Activated CD4-positive, alpha-beta memory T cell treated with anti-CD3 and anti-CD28 coated beads for 36 hours (primary cell): ENCODE measurements at regions not wholly inside any gene's neighbourhood (a gene's known extent, or its start where the extent isn't known, plus 50 kb on each side); places are given as distances from the start of the nearest gene placed in this dataset.

Experiments used
- CTCF ChIA-PET: fragments of 350-600 bp; sonication (Branson Sonifier 250); formaldehyde crosslinking; loops from one replicate; lab custom pipeline; 2021; ENCODE audit warnings: antibody characterized with exemption, inconsistent platforms; lab: Charles Lee
- POLR2A ChIA-PET: fragments of 350-600 bp; sonication (Branson Sonifier 250); formaldehyde crosslinking; loops from one replicate; lab custom pipeline; 2021; ENCODE audit warnings: antibody characterized with exemption; lab: Charles Lee
- DNase-seq: peaks from one replicate; pipeline ENCODE4 v3.0.0-alpha.2; 2020
- H3K27ac Mint-ChIP-seq: one replicate; pipeline ENCODE4 v1.8.0; 2021; ENCODE audit warnings: mixed read lengths
- H3K27me3 Mint-ChIP-seq: one replicate; pipeline ENCODE4 v1.8.0; 2021; ENCODE audit warnings: mixed read lengths
- H3K36me3 Mint-ChIP-seq: one replicate; pipeline ENCODE4 v1.8.0; 2021; ENCODE audit warnings: mixed read lengths
- H3K4me1 Mint-ChIP-seq: one replicate; pipeline ENCODE4 v1.8.0; 2021; ENCODE audit warnings: low read depth, mixed read lengths
- H3K4me3 Mint-ChIP-seq: one replicate; pipeline ENCODE4 v1.8.0; 2021; ENCODE audit warnings: mild to moderate bottlenecking, mixed read lengths
- H3K9me3 Mint-ChIP-seq: one replicate; pipeline ENCODE4 v1.8.0; 2021; ENCODE audit warnings: mixed read lengths
- intact Hi-C: fragments of 100-400 bp; cut with micrococcal nuclease; formaldehyde crosslinking; loops from one replicate; pipeline ENCODE4 v1.15.1; 2023

DNA sequence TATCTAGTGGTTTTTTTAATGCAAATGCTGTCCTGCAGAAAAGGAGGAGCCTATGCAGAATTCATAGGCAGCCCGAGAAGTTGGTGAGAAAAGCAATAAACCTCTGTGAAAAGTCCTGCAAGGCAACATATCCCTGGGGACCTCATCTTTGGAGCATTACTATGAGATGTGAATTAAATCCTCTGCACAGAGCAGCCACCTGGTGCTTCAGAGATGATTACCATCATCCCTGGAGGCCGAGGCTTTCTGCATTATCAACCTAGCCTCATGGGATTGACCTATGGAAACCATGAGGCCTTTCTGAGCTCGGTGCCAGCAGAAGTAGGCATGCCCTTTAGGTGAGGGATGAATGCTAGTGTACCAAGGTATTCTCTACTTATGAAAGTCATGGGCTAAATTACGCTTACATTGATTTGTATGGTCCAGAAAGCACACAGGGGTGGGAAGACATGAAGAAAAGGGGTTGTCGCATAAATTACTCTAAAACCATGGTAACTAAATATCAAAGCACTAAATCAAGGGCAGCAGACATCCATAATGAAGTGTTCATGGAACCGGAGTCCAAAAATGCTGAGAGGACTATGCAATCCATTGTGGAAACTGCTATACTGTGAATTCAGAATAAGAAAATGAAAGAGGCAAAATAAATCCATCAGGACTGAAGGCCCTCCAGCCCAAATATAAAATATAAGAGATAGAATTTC is 623.5 kb upstream of the DDX18 start:
- Mint-ChIP-seq H3K4me1 (no peaks in the 10 kb centered on the region), H3K9me3 (peaks cover 11% of the 10 kb centered on the region), H3K27ac (no peak overlapping the region), H3K36me3 (no peaks in the 10 kb centered on the region), H3K4me3 (no peak overlapping the region), H3K27me3 (no peaks in the 10 kb centered on the region)
- intact Hi-C loops: no loop called here
- CTCF ChIA-PET: no interaction called here
- POLR2A ChIA-PET: no interaction called here
- DNase-seq: no peak

DNA sequence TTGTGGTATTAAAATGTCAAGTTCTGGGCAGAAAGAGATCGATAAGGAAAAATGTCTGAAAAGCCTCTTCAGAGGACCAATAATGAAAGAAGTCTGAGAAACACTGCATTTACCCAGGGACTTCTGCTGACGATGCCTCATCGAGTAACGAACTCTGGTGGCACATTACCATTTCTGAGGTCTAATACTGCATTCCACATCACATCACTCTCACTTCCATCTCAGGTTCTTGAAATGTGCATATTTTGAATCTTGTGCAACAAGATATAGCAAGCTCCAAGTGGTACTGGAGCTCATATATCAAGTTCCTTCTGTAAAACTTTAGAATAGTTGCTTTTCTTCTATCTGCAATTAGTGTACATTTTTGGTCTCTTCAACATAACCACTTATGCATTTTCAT is 619.1 kb upstream of the DDX18 start:
- H3K36me3 Mint-ChIP-seq: no peaks in the 10 kb centered on the region

DNA sequence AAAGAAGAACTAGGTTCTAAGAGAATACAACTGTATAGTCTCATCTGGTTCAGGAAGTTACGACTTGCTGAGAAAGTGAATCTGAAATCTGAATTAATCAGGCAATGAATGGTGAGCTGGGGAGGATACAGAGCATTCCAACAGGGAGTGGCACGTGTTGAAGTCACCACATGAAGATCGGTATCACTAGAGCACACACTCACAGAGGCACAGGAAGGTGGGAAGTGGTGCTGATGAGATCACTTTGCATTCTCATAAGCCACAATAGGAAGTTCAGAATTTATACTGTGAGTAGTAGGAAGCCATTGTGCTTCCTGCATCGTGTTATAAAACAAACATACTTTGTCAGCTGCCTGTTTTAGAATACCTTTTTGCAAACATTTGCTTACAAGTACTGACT is 615.0 kb upstream of the DDX18 start:
- Mint-ChIP-seq H3K27me3 (no peaks in the 10 kb centered on the region), H3K27ac (no peak overlapping the region), H3K9me3 (peaks cover 13% of the 10 kb centered on the region), H3K36me3 (no peaks in the 10 kb centered on the region), H3K4me1 (no peaks in the 10 kb centered on the region), H3K4me3 (no peak overlapping the region)
- POLR2A ChIA-PET: no interaction called here
- CTCF ChIA-PET: no interaction called here
- DNase-seq: no peak
- intact Hi-C loops: no loop called here

More for the DNA sequence above, 619.1 kb upstream of the DDX18 start:
- Mint-ChIP-seq H3K27me3 (no peaks in the 10 kb centered on the region), H3K4me1 (no peaks in the 10 kb centered on the region), H3K9me3 (peaks cover 9% of the 10 kb centered on the region), H3K27ac (no peak overlapping the region), H3K4me3 (no peak overlapping the region)
- ChIA-PET CTCF (no interaction called here), POLR2A (no interaction called here)
- no peak for DNase-seq
- intact Hi-C loops: no loop called here

DNA sequence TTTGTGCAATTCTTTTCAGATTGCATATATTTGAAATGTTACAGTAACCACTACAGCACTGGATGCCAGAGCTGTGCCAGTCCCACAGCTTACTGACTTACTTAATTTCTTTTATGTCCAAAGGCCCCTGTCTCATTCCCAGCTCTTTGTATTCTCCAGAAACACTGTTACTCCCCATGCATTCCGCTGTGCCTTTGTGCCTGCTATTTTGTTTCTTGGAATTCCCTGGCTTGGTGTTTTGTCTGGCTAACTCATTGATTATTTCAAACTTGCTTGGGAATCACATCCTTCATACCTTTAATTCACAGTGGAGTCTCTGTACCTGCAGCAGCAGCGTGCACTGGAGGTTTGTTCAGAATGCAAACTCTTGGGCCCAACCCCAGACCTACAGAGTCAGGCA is 601.9 kb upstream of the DDX18 start:
- no peaks in the 10 kb centered on the region for H3K36me3 Mint-ChIP-seq
- intact Hi-C loops: no loop called here
- no peaks in the 10 kb centered on the region for H3K4me1 Mint-ChIP-seq
- H3K9me3 Mint-ChIP-seq: peaks cover 11% of the 10 kb centered on the region
- no peak for DNase-seq
- ChIA-PET CTCF (no interaction called here), POLR2A (no interaction called here)
- H3K27me3 Mint-ChIP-seq: no peaks in the 10 kb centered on the region
- no peak overlapping the region for H3K27ac Mint-ChIP-seq
- H3K4me3 Mint-ChIP-seq: no peak overlapping the region

DNA sequence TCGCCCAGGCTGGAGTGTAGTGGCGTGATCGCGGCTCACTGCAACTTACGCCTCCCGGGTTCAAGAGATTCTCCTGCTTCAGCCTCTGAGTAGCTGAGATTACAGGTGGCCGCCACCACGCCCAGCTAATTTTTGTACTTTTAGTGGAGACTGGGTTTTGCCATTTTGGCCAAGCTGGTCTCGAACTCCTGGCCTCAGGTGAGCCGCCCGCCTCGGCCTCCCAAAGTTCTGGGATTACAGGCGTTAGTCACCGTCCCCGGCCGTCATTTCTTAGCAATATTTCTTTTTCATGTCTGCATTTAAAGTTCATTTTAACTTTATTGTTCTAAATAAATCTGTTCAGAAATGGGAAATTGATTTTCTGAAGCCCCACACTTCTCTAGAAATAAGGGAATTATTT is 597.3 kb upstream of the DDX18 start:
- POLR2A ChIA-PET: no interaction called here
- Mint-ChIP-seq H3K4me3 (no peak overlapping the region), H3K4me1 (no peaks in the 10 kb centered on the region), H3K27me3 (no peaks in the 10 kb centered on the region), H3K27ac (no peak overlapping the region), H3K36me3 (no peaks in the 10 kb centered on the region), H3K9me3 (peaks cover 11% of the 10 kb centered on the region)
- CTCF ChIA-PET: no interaction called here
- no peak for DNase-seq
- intact Hi-C loops: no loop called here

DNA sequence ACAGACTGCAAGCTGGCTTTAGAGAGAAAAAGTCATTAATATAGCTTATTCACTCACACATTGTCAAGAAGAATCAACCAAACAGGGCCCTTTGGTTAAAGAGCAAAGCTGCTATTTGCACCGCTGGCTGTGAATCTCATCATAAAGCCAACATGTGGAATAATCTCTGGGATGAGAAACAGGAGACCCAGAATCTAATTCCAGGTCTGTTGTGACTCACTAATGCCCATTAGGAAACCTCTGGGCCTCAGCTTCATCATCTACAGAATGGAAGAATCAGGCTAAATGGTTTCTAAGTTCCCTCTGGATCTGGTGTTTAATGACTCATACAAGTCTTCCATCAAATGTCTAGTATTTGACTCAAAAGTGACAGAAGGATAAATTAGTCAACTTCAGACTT is 591.7 kb upstream of the DDX18 start:
- no peak for DNase-seq
- no peak overlapping the region for H3K4me3 Mint-ChIP-seq
- H3K36me3 Mint-ChIP-seq: no peaks in the 10 kb centered on the region
- intact Hi-C loops: no loop called here
- H3K27me3 Mint-ChIP-seq: no peaks in the 10 kb centered on the region
- no peaks in the 10 kb centered on the region for H3K4me1 Mint-ChIP-seq
- POLR2A ChIA-PET: no interaction called here
- CTCF ChIA-PET: no interaction called here
- H3K27ac Mint-ChIP-seq: no peak overlapping the region
- H3K9me3 Mint-ChIP-seq: peaks cover 19% of the 10 kb centered on the region

DNA sequence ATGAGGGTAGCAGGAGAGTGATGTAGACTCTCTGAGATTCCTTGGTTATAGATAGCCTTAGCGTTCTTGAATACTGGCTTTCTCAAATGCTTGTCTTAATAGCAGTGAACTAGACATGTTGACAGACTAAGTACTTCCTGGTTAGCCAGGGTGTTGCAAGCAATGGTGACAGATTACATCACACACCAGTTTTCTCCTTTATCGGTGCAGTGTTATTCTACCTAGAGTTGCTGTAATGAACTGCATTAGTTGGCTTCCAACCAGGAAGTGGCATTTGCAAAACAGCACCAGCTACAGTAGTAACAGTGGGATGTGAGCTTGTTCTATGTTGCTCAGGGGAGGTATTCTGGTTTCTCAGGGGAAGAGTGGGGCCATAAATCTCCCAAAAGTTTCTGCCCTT is 582.2 kb upstream of the DDX18 start:
- ChIA-PET CTCF (no interaction called here), POLR2A (no interaction called here)
- intact Hi-C loops: no loop called here

DNA sequence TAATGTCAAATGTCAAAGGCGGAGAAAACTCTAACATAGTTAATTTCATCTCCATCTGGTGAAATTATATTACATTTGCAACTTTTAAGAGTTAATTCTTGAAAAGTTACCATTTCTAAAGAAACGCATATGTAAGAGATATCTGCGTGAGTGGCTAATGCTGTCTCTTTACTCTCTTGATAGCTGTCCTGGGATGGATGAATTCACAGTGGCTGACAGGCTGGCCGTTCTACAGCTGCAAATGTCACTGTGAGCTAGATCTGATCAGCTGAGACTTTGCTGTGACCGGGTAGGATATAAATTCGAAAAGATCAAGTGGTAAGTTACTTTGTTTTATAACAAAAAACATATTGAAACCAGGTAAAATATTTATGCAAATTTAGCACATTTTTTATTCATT is 557.1 kb upstream of the DDX18 start:
- Mint-ChIP-seq H3K4me3 (no peak overlapping the region), H3K4me1 (no peaks in the 10 kb centered on the region), H3K9me3 (peaks cover 3% of the 10 kb centered on the region), H3K27me3 (no peaks in the 10 kb centered on the region), H3K36me3 (no peaks in the 10 kb centered on the region), H3K27ac (no peak overlapping the region)
- no peak for DNase-seq
- ChIA-PET POLR2A (no interaction called here), CTCF (no interaction called here)
- intact Hi-C loops: no loop called here

More for the DNA sequence above, 582.2 kb upstream of the DDX18 start:
- Mint-ChIP-seq H3K9me3 (peaks cover 45% of the 10 kb centered on the region), H3K27me3 (no peaks in the 10 kb centered on the region), H3K4me1 (no peaks in the 10 kb centered on the region), H3K27ac (no peak overlapping the region), H3K4me3 (no peak overlapping the region), H3K36me3 (no peaks in the 10 kb centered on the region)
- DNase-seq: no peak

DNA sequence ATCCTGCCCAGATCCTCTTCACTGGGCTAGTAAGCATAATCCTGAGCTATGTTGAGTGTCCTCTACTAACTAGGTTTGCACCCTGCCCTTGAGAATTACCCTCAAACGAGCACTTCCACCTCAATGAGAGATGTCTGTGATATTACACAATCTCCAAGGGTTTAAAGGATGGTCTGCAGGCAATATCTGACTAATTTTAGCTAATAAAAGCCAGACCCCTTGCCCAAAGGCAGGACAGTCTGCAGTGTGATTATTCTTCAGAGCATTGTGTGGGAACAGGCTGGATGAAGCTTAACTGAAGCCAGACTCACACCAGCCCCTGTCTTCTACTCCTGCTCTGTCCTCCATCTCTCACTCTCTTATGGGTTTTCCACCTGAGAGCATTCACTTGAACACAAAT is 544.9 kb upstream of the DDX18 start:
- intact Hi-C loops: no loop called here
- no peak overlapping the region for H3K27ac Mint-ChIP-seq
- peaks cover 12% of the 10 kb centered on the region for H3K9me3 Mint-ChIP-seq
- no peak overlapping the region for H3K4me3 Mint-ChIP-seq
- no peak for DNase-seq
- H3K36me3 Mint-ChIP-seq: no peaks in the 10 kb centered on the region
- CTCF ChIA-PET: no interaction called here
- H3K27me3 Mint-ChIP-seq: no peaks in the 10 kb centered on the region
- POLR2A ChIA-PET: no interaction called here
- no peaks in the 10 kb centered on the region for H3K4me1 Mint-ChIP-seq

DNA sequence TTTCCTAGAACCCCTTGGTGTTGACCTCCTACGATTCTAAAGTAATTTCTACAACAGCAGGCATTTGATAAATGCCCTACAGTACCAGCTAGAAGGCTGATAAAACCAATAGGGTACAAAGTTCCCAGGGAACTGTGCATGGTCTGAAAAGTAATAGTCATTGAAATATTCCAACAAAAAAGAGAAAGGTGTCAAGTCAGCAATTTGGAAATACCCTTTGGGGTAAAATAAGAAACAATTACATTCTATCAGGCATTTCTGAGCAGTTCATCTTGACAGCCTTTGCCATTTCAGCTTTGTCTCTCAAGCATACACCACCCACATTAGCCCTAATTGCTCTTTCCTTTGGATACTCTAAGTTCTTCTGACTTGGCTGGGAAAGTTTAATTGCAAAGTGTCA is 542.9 kb upstream of the DDX18 start:
- POLR2A ChIA-PET: no interaction called here
- Mint-ChIP-seq H3K9me3 (peaks cover 6% of the 10 kb centered on the region), H3K4me3 (no peak overlapping the region), H3K4me1 (no peaks in the 10 kb centered on the region), H3K27me3 (no peaks in the 10 kb centered on the region), H3K27ac (no peak overlapping the region), H3K36me3 (no peaks in the 10 kb centered on the region)
- CTCF ChIA-PET: no interaction called here
- intact Hi-C loops: no loop called here
- no peak for DNase-seq

DNA sequence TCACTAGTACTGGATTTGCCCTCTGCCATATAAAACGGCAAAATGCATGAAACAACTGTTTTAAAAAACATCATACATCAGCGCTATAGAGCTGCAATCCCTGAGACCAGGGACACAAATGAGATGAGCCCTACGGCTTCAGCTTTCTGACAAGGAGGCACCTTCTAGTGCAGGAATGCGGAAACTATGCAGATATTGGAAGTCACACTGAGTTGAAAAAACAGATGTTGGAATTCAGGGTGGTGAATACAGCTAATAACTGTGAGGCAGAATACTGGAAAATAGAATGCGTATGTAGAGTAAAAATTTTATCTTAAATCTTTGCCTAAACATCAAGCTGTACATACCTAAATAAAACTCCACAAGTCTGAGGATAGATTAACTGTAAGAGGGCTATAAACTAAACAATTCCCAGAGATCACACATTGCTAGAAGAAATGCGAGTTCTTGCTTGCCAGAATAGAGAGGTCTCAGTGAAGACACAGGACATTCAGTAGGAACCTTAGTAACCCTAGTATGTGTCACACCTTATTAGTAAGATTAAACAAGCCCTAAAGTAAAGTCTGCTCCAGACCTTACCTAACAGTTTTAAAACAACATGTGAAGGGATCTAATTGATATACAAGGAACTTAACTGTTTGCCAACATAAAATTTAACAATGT is 541.4 kb upstream of the DDX18 start:
- CTCF ChIA-PET: no interaction called here
- no peak for DNase-seq
- H3K27ac Mint-ChIP-seq: no peak overlapping the region
- intact Hi-C loops: no loop called here
- no peaks in the 10 kb centered on the region for H3K36me3 Mint-ChIP-seq
- no peak overlapping the region for H3K4me3 Mint-ChIP-seq
- POLR2A ChIA-PET: no interaction called here
- H3K27me3 Mint-ChIP-seq: no peaks in the 10 kb centered on the region
- peaks cover 10% of the 10 kb centered on the region for H3K9me3 Mint-ChIP-seq
- no peaks in the 10 kb centered on the region for H3K4me1 Mint-ChIP-seq

DNA sequence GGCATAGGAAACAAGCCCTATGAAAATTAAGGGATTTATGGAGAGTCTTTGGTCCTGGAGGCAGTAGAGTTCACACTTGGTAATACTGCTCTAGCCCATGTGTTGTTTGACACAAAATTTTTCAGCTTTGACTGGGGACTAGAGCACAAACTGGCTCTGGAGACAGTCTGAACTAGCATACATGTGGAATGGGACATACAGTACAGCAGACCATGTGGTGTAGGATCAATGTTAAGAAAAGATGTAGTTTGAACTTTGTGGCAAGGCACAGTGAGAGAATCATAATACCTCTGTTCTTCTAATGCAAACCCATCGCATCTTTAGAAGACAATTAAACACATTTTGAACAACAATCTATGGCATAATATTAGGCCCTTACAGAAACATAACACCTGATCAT is 521.5 kb upstream of the DDX18 start:
- Mint-ChIP-seq H3K4me3 (no peak overlapping the region), H3K27ac (no peak overlapping the region), H3K9me3 (peaks cover 20% of the 10 kb centered on the region), H3K4me1 (no peaks in the 10 kb centered on the region), H3K36me3 (no peaks in the 10 kb centered on the region), H3K27me3 (no peaks in the 10 kb centered on the region)
- CTCF ChIA-PET: no interaction called here
- intact Hi-C loops: no loop called here
- DNase-seq: no peak
- POLR2A ChIA-PET: no interaction called here

DNA sequence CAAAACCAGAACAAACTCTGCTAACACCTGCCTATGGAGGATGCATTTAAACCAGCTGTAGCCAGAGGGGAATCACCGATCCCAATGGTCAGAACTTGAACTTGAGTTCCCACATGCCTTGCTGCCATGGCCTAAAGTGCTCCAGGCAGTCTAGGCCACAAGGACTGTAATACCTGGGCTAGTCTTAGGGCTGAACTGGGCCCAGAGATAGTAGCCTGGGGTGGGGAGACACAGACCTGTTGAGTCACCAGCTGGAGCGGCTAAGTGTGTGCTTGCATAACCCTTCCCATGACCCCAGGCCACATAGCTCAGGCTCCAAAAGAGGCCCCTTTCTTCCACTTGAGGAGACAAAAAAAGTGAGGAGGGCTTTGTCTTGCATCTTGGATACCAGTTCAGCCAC is 515.0 kb upstream of the DDX18 start:
- ChIA-PET CTCF (no interaction called here), POLR2A (no interaction called here)
- H3K27ac Mint-ChIP-seq: no peak overlapping the region
- H3K27me3 Mint-ChIP-seq: no peaks in the 10 kb centered on the region
- intact Hi-C loops: no loop called here
- no peak overlapping the region for H3K4me3 Mint-ChIP-seq
- H3K4me1 Mint-ChIP-seq: no peaks in the 10 kb centered on the region
- H3K36me3 Mint-ChIP-seq: no peaks in the 10 kb centered on the region
- DNase-seq: no peak
- peaks cover 14% of the 10 kb centered on the region for H3K9me3 Mint-ChIP-seq
